Fibroblast of lung (primary cell): ENCODE measurements at regions not wholly inside any gene's neighbourhood (a gene's known extent, or its start where the extent isn't known, plus 50 kb on each side); places are given as distances from the start of the nearest gene placed in this dataset.

Experiments used
- EZH2 ChIP-seq: IDR thresholded peaks from 2 replicates; pipeline ENCODE4 v1.5.1; 2012; ENCODE audit warnings: low read length, control low read depth, mild to moderate bottlenecking; ENCODE audit errors: missing control alignments
- TF ChIP-seq, protein P1 (sequence below), 2 donors: IDR thresholded peaks in 1 of 2; conservative IDR thresholded peaks in 1 of 2; 1 replicate in 1 of 2; 2 replicates in 1 of 2; pipeline ENCODE4 v1.5.1; 2011 to 2012; ENCODE audit warnings: low read length in 2 of 2, control low read depth in 1 of 2, inconsistent platforms in 1 of 2, low read depth in 1 of 2, mild to moderate bottlenecking in 1 of 2

DNA sequence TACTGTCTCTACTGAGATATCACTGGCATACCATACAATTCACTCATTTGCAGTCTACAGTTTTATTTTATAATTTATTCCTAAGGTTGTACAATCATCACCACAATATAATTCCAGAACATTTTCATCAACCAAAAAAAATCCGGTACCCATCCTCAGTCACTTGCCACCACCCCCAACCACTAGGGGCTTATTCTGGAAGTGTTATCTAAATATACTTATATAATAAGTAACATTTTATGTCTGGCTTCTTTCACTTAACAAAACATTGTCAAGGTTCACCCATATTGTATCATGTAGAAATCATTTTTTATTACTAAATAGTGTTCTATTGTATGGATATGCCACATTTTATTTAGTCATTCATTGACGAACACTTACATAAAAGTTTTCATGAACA, 440.8 kb downstream of the RNF144A start:
- TF ChIP-seq, protein P1, sequence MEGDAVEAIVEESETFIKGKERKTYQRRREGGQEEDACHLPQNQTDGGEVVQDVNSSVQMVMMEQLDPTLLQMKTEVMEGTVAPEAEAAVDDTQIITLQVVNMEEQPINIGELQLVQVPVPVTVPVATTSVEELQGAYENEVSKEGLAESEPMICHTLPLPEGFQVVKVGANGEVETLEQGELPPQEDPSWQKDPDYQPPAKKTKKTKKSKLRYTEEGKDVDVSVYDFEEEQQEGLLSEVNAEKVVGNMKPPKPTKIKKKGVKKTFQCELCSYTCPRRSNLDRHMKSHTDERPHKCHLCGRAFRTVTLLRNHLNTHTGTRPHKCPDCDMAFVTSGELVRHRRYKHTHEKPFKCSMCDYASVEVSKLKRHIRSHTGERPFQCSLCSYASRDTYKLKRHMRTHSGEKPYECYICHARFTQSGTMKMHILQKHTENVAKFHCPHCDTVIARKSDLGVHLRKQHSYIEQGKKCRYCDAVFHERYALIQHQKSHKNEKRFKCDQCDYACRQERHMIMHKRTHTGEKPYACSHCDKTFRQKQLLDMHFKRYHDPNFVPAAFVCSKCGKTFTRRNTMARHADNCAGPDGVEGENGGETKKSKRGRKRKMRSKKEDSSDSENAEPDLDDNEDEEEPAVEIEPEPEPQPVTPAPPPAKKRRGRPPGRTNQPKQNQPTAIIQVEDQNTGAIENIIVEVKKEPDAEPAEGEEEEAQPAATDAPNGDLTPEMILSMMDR (conservative IDR thresholded peaks at IDR 0.05 in 1 of 2, IDR thresholded peaks at IDR 0.05 in 1 of 2; ENCODE audit: low read depth in 1 of 2, low read length in 2 of 2) = no peak
- TF ChIP-seq EZH2 = no peak
